OCI-LY1 (cell line): ENCODE measurements at regions not wholly inside any gene's neighbourhood (a gene's known extent, or its start where the extent isn't known, plus 50 kb on each side); places are given as distances from the start of the nearest gene placed in this dataset.
"Not testable (repeated sequence)": the region's sequence is repeated elsewhere in the genome, so short reads cannot be mapped to it uniquely, and the experiment has no call there.

Experiments
- H2AFZ ChIP-seq: fragments of 200-600 bp; sonication (generic), shearing (Covaris generic); 2 replicates; pipeline ENCODE4 v1.6.0; 2014; ENCODE audit warnings: antibody characterized with exemption, mild to moderate bottlenecking, low read length
- H3F3A ChIP-seq: fragments of 200-600 bp; sonication (generic), shearing (Covaris generic); 2 replicates; pipeline ENCODE4 v1.6.0; 2014; ENCODE audit warnings: mild to moderate bottlenecking, antibody characterized with exemption, low read length, moderate library complexity; ENCODE audit not compliant: insufficient read depth
- H3K27ac ChIP-seq: fragments of 200-600 bp; sonication (generic); 2 replicates; pipeline ENCODE4 v1.5.1; 2014; ENCODE audit warnings: low read length, mixed run types, mild to moderate bottlenecking, low read depth; ENCODE audit not compliant: poor library complexity, severe bottlenecking
- H3K27me3 ChIP-seq: fragments of 200-600 bp; sonication (generic); 2 replicates; pipeline ENCODE4 v1.6.0; 2014; ENCODE audit warnings: antibody characterized with exemption, mild to moderate bottlenecking, low read length, moderate library complexity; ENCODE audit not compliant: insufficient read depth
- H3K36me3 ChIP-seq: fragments of 200-600 bp; sonication (generic); 2 replicates; pipeline ENCODE4 v1.6.1; 2014; ENCODE audit warnings: mild to moderate bottlenecking, antibody characterized with exemption, low read length, moderate library complexity, mixed read lengths; ENCODE audit not compliant: insufficient read depth
- H3K4me1 ChIP-seq: fragments of 200-600 bp; sonication (generic); 2 replicates; pipeline ENCODE4 v1.5.1; 2014; ENCODE audit warnings: mild to moderate bottlenecking, low read length, moderate library complexity; ENCODE audit not compliant: insufficient read depth, severe bottlenecking
- H3K4me2 ChIP-seq: fragments of 200-600 bp; sonication (generic), shearing (Covaris generic); 2 replicates; pipeline ENCODE4 v1.6.1; 2014; ENCODE audit warnings: low read length
- H3K4me3 ChIP-seq: fragments of 200-600 bp; sonication (generic); 2 replicates; pipeline ENCODE4 v1.5.1; 2014; ENCODE audit warnings: low read length, low read depth, mild to moderate bottlenecking, mixed read lengths; ENCODE audit not compliant: poor library complexity, severe bottlenecking
- H3K79me2 ChIP-seq: fragments of 200-600 bp; shearing (Covaris generic); 2 replicates; pipeline ENCODE4 v1.6.1; 2016; ENCODE audit warnings: mixed run types, low read length, mixed read lengths; ENCODE audit not compliant: insufficient read depth
- H3K9ac ChIP-seq: fragments of 200-600 bp; sonication (generic), shearing (Covaris generic); 2 replicates; pipeline ENCODE4 v1.6.1; 2014; ENCODE audit warnings: mild to moderate bottlenecking, low read length, mixed read lengths
- H3K9me2 ChIP-seq: fragments of 200-600 bp; sonication (generic), shearing (Covaris generic); 2 replicates; pipeline ENCODE4 v1.6.1; 2014; ENCODE audit warnings: low read depth, mild to moderate bottlenecking, low read length, mixed read lengths
- H3K9me3 ChIP-seq: fragments of 200-600 bp; shearing (Covaris generic); 2 replicates; pipeline ENCODE4 v1.6.1; 2014; ENCODE audit warnings: low read length, mixed read lengths
- H4K20me1 ChIP-seq: fragments of 200-600 bp; sonication (generic), shearing (Covaris generic); 2 replicates; pipeline ENCODE4 v1.6.0; 2016; ENCODE audit warnings: mild to moderate bottlenecking, low read length; ENCODE audit not compliant: insufficient read depth
- EZH2 ChIP-seq: fragments of 200-600 bp; sonication (generic), shearing (Covaris generic); IDR thresholded peaks from 2 replicates; pipeline ENCODE4 v1.8.0; 2017; ENCODE audit warnings: borderline replicate concordance, mixed run types, mild to moderate bottlenecking, antibody characterized with exemption, low read length, moderate library complexity, mixed read lengths
- TF ChIP-seq, protein P1 (sequence below): fragments of 200-600 bp; sonication (generic), shearing (Covaris generic); IDR thresholded peaks from 2 replicates; pipeline ENCODE4 v1.5.1; 2017; ENCODE audit warnings: mild to moderate bottlenecking, antibody characterized with exemption, low read length, moderate library complexity, mixed read lengths

GRCh38 chr5:67873935-67874334 lies 341.6 kb upstream of the PIK3R1 start:
- no peak for TF ChIP-seq EZH2
- TF ChIP-seq, protein P1, sequence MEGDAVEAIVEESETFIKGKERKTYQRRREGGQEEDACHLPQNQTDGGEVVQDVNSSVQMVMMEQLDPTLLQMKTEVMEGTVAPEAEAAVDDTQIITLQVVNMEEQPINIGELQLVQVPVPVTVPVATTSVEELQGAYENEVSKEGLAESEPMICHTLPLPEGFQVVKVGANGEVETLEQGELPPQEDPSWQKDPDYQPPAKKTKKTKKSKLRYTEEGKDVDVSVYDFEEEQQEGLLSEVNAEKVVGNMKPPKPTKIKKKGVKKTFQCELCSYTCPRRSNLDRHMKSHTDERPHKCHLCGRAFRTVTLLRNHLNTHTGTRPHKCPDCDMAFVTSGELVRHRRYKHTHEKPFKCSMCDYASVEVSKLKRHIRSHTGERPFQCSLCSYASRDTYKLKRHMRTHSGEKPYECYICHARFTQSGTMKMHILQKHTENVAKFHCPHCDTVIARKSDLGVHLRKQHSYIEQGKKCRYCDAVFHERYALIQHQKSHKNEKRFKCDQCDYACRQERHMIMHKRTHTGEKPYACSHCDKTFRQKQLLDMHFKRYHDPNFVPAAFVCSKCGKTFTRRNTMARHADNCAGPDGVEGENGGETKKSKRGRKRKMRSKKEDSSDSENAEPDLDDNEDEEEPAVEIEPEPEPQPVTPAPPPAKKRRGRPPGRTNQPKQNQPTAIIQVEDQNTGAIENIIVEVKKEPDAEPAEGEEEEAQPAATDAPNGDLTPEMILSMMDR: no peak

GRCh38 chr5:67870662-67871061 lies 344.9 kb upstream of the PIK3R1 start:
- TF ChIP-seq EZH2: no peak
- TF ChIP-seq, protein P1: no peak
- Histone ChIP-seq H3K79me2 (no peaks in the 10 kb centered on the region), H3K36me3 (no peaks in the 10 kb centered on the region), H3K9me2 (no peaks in the 10 kb centered on the region), H2AFZ (no peak overlapping the region), H3K4me3 (no peak overlapping the region), H3K4me1 (no peaks in the 10 kb centered on the region), H4K20me1 (no peaks in the 10 kb centered on the region), H3K27ac (no peak overlapping the region), H3K9ac (no peak overlapping the region), H3K9me3 (no peaks in the 10 kb centered on the region), H3F3A (no peaks in the 10 kb centered on the region), H3K27me3 (no peaks in the 10 kb centered on the region), H3K4me2 (no peak overlapping the region)

More at GRCh38 chr5:67873935-67874334, 341.6 kb upstream of the PIK3R1 start:
- no peaks in the 10 kb centered on the region for H3K9me3 ChIP-seq
- H3K4me3 ChIP-seq: no peak overlapping the region
- no peaks in the 10 kb centered on the region for H3K36me3 ChIP-seq
- H3K27ac ChIP-seq: no peak overlapping the region
- no peaks in the 10 kb centered on the region for H4K20me1 ChIP-seq
- no peaks in the 10 kb centered on the region for H3F3A ChIP-seq
- H3K27me3 ChIP-seq: no peaks in the 10 kb centered on the region
- H3K79me2 ChIP-seq: no peaks in the 10 kb centered on the region
- no peak overlapping the region for H3K4me2 ChIP-seq
- no peak overlapping the region for H3K9ac ChIP-seq
- H3K9me2 ChIP-seq: no peaks in the 10 kb centered on the region
- no peak overlapping the region for H2AFZ ChIP-seq
- H3K4me1 ChIP-seq: no peaks in the 10 kb centered on the region

- H2AFZ ChIP-seq, H3K36me3 ChIP-seq, H3K9me2 ChIP-seq, H3K9ac ChIP-seq, H3K27me3 ChIP-seq, H4K20me1 ChIP-seq, H3K4me3 ChIP-seq, H3K79me2 ChIP-seq, H3F3A ChIP-seq, H3K27ac ChIP-seq, H3K4me1 ChIP-seq, H3K9me3 ChIP-seq, H3K4me2 ChIP-seq: not testable (repeated sequence)
Observed at GRCh38 chr5:67864335-67864734, 351.2 kb upstream of the PIK3R1 start.

- no peaks in the 10 kb centered on the region for H3K9me3 ChIP-seq
- H3K9me2 ChIP-seq: no peaks in the 10 kb centered on the region
- H3K36me3 ChIP-seq: no peaks in the 10 kb centered on the region
- H3K27me3 ChIP-seq: no peaks in the 10 kb centered on the region
- H3K79me2 ChIP-seq: no peaks in the 10 kb centered on the region
- H2AFZ ChIP-seq: no peak overlapping the region
- H3K27ac ChIP-seq: no peak overlapping the region
- H3K9ac ChIP-seq: no peak overlapping the region
- no peak overlapping the region for H3K4me3 ChIP-seq
- H3F3A ChIP-seq: no peaks in the 10 kb centered on the region
- H3K4me1 ChIP-seq: no peaks in the 10 kb centered on the region
- H3K4me2 ChIP-seq: no peak overlapping the region
- H4K20me1 ChIP-seq: no peaks in the 10 kb centered on the region
- TF ChIP-seq, protein P1: no peak
- TF ChIP-seq EZH2: no peak
Observed at GRCh38 chr5:67858471-67859031, 357.0 kb upstream of the PIK3R1 start.
